ENCODE measurements at regions not wholly inside any gene's neighbourhood (a gene's known extent, or its start where the extent isn't known, plus 50 kb on each side); places are given as distances from the start of the nearest gene placed in this dataset.

DNA sequence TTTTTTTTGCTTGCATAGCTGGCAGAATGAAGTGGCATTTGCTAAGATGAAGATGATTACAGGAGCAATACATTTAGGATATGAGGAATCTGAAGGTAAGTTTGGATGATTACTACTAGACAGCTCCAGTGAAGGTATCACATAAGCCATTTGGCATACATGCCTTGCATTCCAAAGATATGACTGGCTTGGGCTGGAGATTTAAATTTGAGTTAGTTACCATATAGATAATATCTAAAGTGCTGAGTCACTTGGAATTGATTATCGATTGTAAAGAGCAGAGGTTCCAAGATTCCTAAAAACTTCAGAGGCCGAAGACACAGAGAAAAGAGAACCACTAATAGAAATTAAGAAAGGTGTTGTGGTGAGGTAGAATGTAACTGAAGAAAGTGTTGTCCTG, 1026.4 kb downstream of the DSC3 start:
- TF ChIP-seq, protein P1, sequence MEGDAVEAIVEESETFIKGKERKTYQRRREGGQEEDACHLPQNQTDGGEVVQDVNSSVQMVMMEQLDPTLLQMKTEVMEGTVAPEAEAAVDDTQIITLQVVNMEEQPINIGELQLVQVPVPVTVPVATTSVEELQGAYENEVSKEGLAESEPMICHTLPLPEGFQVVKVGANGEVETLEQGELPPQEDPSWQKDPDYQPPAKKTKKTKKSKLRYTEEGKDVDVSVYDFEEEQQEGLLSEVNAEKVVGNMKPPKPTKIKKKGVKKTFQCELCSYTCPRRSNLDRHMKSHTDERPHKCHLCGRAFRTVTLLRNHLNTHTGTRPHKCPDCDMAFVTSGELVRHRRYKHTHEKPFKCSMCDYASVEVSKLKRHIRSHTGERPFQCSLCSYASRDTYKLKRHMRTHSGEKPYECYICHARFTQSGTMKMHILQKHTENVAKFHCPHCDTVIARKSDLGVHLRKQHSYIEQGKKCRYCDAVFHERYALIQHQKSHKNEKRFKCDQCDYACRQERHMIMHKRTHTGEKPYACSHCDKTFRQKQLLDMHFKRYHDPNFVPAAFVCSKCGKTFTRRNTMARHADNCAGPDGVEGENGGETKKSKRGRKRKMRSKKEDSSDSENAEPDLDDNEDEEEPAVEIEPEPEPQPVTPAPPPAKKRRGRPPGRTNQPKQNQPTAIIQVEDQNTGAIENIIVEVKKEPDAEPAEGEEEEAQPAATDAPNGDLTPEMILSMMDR (conservative IDR thresholded peaks at IDR 0.05; ENCODE audit: low read length), result no peak
- TF ChIP-seq EZH2phosphoT487 (IDR thresholded peaks at IDR 0.05; ENCODE audit: borderline replicate concordance), result no peak
